Heart right ventricle (tissue), 16 donors: ENCODE measurements at regions not wholly inside any gene's neighbourhood (a gene's known extent, or its start where the extent isn't known, plus 50 kb on each side); places are given as distances from the start of the nearest gene placed in this dataset.
A peak's percentile ranks its signal among the peaks of the same experiment; 100 is the strongest.

ENCODE experiments used
- ATAC-seq, 8 donors: fragments of 200-7000 bp; cut with Tn5 transposase; one replicate each; pipeline ENCODE4 v1.9.1; 2020; ENCODE audit warnings: mild to moderate bottlenecking in 8 of 8, moderate library complexity in 8 of 8, moderate number of reproducible peaks in 1 of 8
- DNase-seq, 2 donors: peaks; one replicate each; pipeline ENCODE4 v3.0.0-alpha.2; 2020
- H3K27ac ChIP-seq, 10 donors: fragments of 200-600 bp; sonication (generic) in 2 of 10; one replicate each; pipeline versions ENCODE4 v1.5.0 to v1.8.0; 2020 to 2022; ENCODE audit warnings: mild to moderate bottlenecking in 3 of 10
- H3K27me3 ChIP-seq, 7 donors: fragments of 200-600 bp; one replicate each; pipeline ENCODE4 v1.8.0; 2021 to 2022; ENCODE audit warnings: mild to moderate bottlenecking in 2 of 7
- H3K36me3 ChIP-seq, 9 donors: fragments of 200-600 bp; sonication (generic) in 1 of 9; one replicate each; pipeline versions ENCODE4 v1.5.0 to v1.8.0; 2020 to 2022; ENCODE audit warnings: mild to moderate bottlenecking in 2 of 9
- H3K4me1 ChIP-seq, 9 donors: fragments of 200-600 bp; sonication (generic) in 1 of 9; one replicate each; pipeline versions ENCODE4 v1.5.0 to v1.8.0; 2020 to 2022; ENCODE audit warnings: mild to moderate bottlenecking in 4 of 9
- H3K4me3 ChIP-seq, 10 donors: fragments of 200-600 bp; sonication (generic) in 2 of 10; one replicate each; pipeline versions ENCODE4 v1.5.0 to v1.8.0; 2020 to 2022; ENCODE audit warnings: mild to moderate bottlenecking in 7 of 10, moderate library complexity in 2 of 10
- H3K9me3 ChIP-seq, 11 donors: fragments of 200-600 bp in 10 of 11; sonication (generic) in 2 of 11; one replicate each; pipeline versions ENCODE4 v1.5.0 to v1.8.0; 2013 to 2022; ENCODE audit warnings: mild to moderate bottlenecking in 2 of 11, control low read depth in 1 of 11, moderate library complexity in 1 of 11
- CTCF ChIP-seq, 9 donors: fragments of 200-600 bp; sonication (generic) in 2 of 9; IDR thresholded peaks; one replicate each; pipeline versions ENCODE4 v1.5.0 to v1.8.0; 2021 to 2022; ENCODE audit warnings: antibody characterized with exemption in 9 of 9, mild to moderate bottlenecking in 5 of 9, moderate library complexity in 1 of 9
- WGBS, 2 donors: extraction: QIAGEN DNeasy Blood & Tissue Kit; methylation state at CpG; one replicate each; pipeline ENCODE4 v1.1.7; 2013; ENCODE audit warnings: inconsistent platforms in 1 of 2; 5-methylcytosine and 5-hydroxymethylcytosine counted together
- intact Hi-C, 10 donors: fragments of 100-400 bp; cut with DNase I; formaldehyde crosslinking; loops; one replicate each; pipeline versions ENCODE4 v1.11.1 to v1.14.2; 2022
- donor health status: Arrhythmogenic right ventricular cardiomyopathy.
- donor health status: ischemic (EF 13 %, LVEDD 7.1; RV severe dilation, severe dysfunction).
- donor health status: healthy with polysubstance abuse.
- donor health status: DM: no; HTN: yes; CAD: no.
- donor health status: DM: no; HTN: no; CAD: no.
- donor health status: ischemic (EF 25% LVEDD 6.9; RV normal size, moderate dysfunction).
- donor health status: ischemic (EF 25% LVEDD 5.7; RV mildly dilated, moderate dysfunction).
- donor health status: healthy.
- donor health status: DM: yes; HTN: yes; CAD: no.
- donor health status: Ischemic cardiomyopathy.
- donor health status: ischemic (EF 35%, LVEDD 5.7; RV mildly dilated, moderate dysfunction).
- donor health status: nonischemic (EF 11% LVEDD 7.7; RV severe dilation, severe dysfunction).
- donor health status: DM: yes; HTN: yes; CAD: no.
- donor health status: PGD.
- donor health status: ischemic (EF 29% LVEDD 5.4; RV normal size, mild dysfunction).
- donor health status: nonischemic (EF 23%, LVEDD 6.1; RV moderate dilation, normal function).

- Histone ChIP-seq H3K27ac (no peak overlapping the region), H3K36me3 (no peaks in the 10 kb centered on the region), H3K27me3 (no peaks in the 10 kb centered on the region), H3K4me1 (peaks cover 0 to 7% (median 0%) of the 10 kb centered on the region in 9 donors), H3K9me3 (no peaks in the 10 kb centered on the region), H3K4me3 (no peak overlapping the region)
- intact Hi-C loops: loop anchor here in 7 of 10 donors (2.0 to 10.0 kb wide), 6 partner anchors 103 to 300 kb away; partner anchors contain the start of gene PERP (in 1 of the 7)
- peak in 1 of 2 donors; percentile 13 for DNase-seq
- 46 to 48% methylated on average over 7 of the region's 7 CpGs for WGBS, 2 donors
- ATAC-seq: peak in 2 of 8 donors; percentile 40 to 42
- TF ChIP-seq CTCF (IDR thresholded peaks at IDR 0.05): peak in 7 of 9 donors; percentile 23 to 61 (median 49)
These were observed 102.6 kb downstream of the PERP start for GRCh38 chr6:138004430-138005287.

- Histone ChIP-seq H3K27me3 (no peaks in the 10 kb centered on the region), H3K4me1 (peaks cover 0 to 7% (median 0%) of the 10 kb centered on the region in 9 donors), H3K4me3 (no peak overlapping the region), H3K36me3 (no peaks in the 10 kb centered on the region), H3K9me3 (no peaks in the 10 kb centered on the region), H3K27ac (no peak overlapping the region)
- ATAC-seq (no peak), DNase-seq (no peak)
- intact Hi-C loops: loop anchor here in 6 of 10 donors (2.0 to 10.0 kb wide), 5 partner anchors 105 to 301 kb away; no protein-coding TSS in a partner anchor
- 77 to 82% methylated on average over 5 of the region's 5 CpGs for WGBS, 2 donors
- no peak for TF ChIP-seq CTCF (IDR thresholded peaks at IDR 0.05)
These were observed 101.4 kb downstream of the PERP start for GRCh38 chr6:138005846-138006245.

GRCh38 chr6:138007014-138007472 lies 100.2 kb downstream of the PERP start:
- Histone ChIP-seq H3K4me1 (peaks cover 0 to 5% (median 0%) of the 10 kb centered on the region in 9 donors), H3K27me3 (no peaks in the 10 kb centered on the region), H3K9me3 (no peaks in the 10 kb centered on the region), H3K36me3 (no peaks in the 10 kb centered on the region), H3K27ac (no peak overlapping the region), H3K4me3 (no peak overlapping the region)
- WGBS, 2 donors: 26 to 30% methylated on average over 5 of the region's 5 CpGs
- ATAC-seq (no peak), DNase-seq (no peak)
- intact Hi-C loops: loop anchor here in 4 of 10 donors (5.0 to 10.0 kb wide), 3 partner anchors 278 to 302 kb away; no protein-coding TSS in a partner anchor
- peak in 8 of 9 donors; percentile 19 to 60 (median 51) for TF ChIP-seq CTCF (IDR thresholded peaks at IDR 0.05)

- Histone ChIP-seq H3K36me3 (no peaks in the 10 kb centered on the region), H3K4me3 (no peak overlapping the region), H3K9me3 (no peaks in the 10 kb centered on the region), H3K27me3 (no peaks in the 10 kb centered on the region), H3K4me1 (peaks cover 0 to 5% (median 0%) of the 10 kb centered on the region in 9 donors), H3K27ac (no peak overlapping the region)
- intact Hi-C loops: loop anchor here in 4 of 10 donors (5.0 to 10.0 kb wide), 3 partner anchors 276 to 304 kb away; no protein-coding TSS in a partner anchor
- DNase-seq (no peak), ATAC-seq (no peak)
- 60 to 66% methylated on average over 3 of the region's 3 CpGs for WGBS, 2 donors
- no peak for TF ChIP-seq CTCF (IDR thresholded peaks at IDR 0.05)
These were observed 98.4 kb downstream of the PERP start for GRCh38 chr6:138008791-138009190.
